Prostate gland (tissue), 2 donors: ENCODE measurements at regions not wholly inside any gene's neighbourhood (a gene's known extent, or its start where the extent isn't known, plus 50 kb on each side); places are given as distances from the start of the nearest gene placed in this dataset.

Source experiments
- POLR2A ChIP-seq: fragments of 450-650 bp; IDR thresholded peaks from one replicate; pipeline ENCODE4 v1.6.1; 2016; ENCODE audit warnings: antibody characterized with exemption, mild to moderate bottlenecking
- POLR2AphosphoS5 ChIP-seq: sonication (generic); formaldehyde crosslinking; IDR thresholded peaks from one replicate; pipeline ENCODE4 v1.6.1; 2017; ENCODE audit warnings: antibody characterized with exemption
- TF ChIP-seq, protein P1 (sequence below), 4 experiments: fragments of 200-600 bp in 2 of 4; fragments of 450-650 bp in 2 of 4; sonication (generic) in 2 of 4; IDR thresholded peaks; 1 replicate in 3 of 4; 2 replicates in 1 of 4; pipeline ENCODE4 v1.5.1; 2016 to 2019; ENCODE audit warnings: antibody characterized with exemption in 4 of 4, mild to moderate bottlenecking in 2 of 4, moderate library complexity in 2 of 4

- TF ChIP-seq, protein P1, sequence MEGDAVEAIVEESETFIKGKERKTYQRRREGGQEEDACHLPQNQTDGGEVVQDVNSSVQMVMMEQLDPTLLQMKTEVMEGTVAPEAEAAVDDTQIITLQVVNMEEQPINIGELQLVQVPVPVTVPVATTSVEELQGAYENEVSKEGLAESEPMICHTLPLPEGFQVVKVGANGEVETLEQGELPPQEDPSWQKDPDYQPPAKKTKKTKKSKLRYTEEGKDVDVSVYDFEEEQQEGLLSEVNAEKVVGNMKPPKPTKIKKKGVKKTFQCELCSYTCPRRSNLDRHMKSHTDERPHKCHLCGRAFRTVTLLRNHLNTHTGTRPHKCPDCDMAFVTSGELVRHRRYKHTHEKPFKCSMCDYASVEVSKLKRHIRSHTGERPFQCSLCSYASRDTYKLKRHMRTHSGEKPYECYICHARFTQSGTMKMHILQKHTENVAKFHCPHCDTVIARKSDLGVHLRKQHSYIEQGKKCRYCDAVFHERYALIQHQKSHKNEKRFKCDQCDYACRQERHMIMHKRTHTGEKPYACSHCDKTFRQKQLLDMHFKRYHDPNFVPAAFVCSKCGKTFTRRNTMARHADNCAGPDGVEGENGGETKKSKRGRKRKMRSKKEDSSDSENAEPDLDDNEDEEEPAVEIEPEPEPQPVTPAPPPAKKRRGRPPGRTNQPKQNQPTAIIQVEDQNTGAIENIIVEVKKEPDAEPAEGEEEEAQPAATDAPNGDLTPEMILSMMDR (IDR thresholded peaks at IDR 0.05): no peak
- TF ChIP-seq POLR2AphosphoS5: no peak
- no peak for TF ChIP-seq POLR2A
These were observed 921.9 kb upstream of the DIAPH2 start for GRCh38 chrX:95762716-95763115.
